GM12878 (cell line): ENCODE measurements at regions not wholly inside any gene's neighbourhood (a gene's known extent, or its start where the extent isn't known, plus 50 kb on each side); places are given as distances from the start of the nearest gene placed in this dataset.

ENCODE experiments used
- ATAC-seq: fragments of 200-7000 bp; cut with Tn5 transposase; 3 replicates; pipeline ENCODE4 v1.9.1; 2020; ENCODE audit warnings: mild to moderate bottlenecking, moderate library complexity
- BruUV-seq: library from RNA; stranded (reverse); fragments of 400-500 nt; replicated peaks from 2 replicates; lab custom pipeline; 2021; lab: Mats Ljungman, UMichigan
- CTCF ChIA-PET: fragments of 300-600 bp; sonication (Branson Sonifier 250); formaldehyde crosslinking; extraction: SDS; loops from one replicate; lab custom pipeline; 2021; ENCODE audit warnings: inconsistent platforms; lab: Yijun Ruan, JAX
- POLR2A ChIA-PET: fragments of 350-600 bp; formaldehyde crosslinking; extraction: SDS; loops from one replicate; lab custom pipeline; 2021; ENCODE audit warnings: inconsistent platforms; lab: Charles Lee
- RAD21 ChIA-PET: fragments of 300-600 bp; sonication (Branson Sonifier 250); formaldehyde crosslinking; loops from one replicate; lab custom pipeline; 2023; ENCODE audit warnings: antibody characterized with exemption; ENCODE audit not compliant: unreplicated experiment; lab: Charles Lee
- SMC1A ChIA-PET: fragments of 300-600 bp; sonication (Branson Sonifier 250); formaldehyde crosslinking; loops from one replicate; lab custom pipeline; 2023; ENCODE audit not compliant: unreplicated experiment, uncharacterized antibody; lab: Charles Lee
- DNase-seq: peaks from one replicate; pipeline ENCODE4 v3.0.0-alpha.2; 2011; ENCODE audit warnings: low read depth, low spot score
- FAIRE-seq: peaks from 3 replicates; lab custom pipeline; 2011; peaks lifted over from hg19 to GRCh38; lab: Jason Lieb, UNC
- H2AFZ ChIP-seq: 2 replicates; pipeline ENCODE4 v1.6.0; 2011; ENCODE audit warnings: low read depth, low read length, control low read depth; ENCODE audit not compliant: control insufficient read depth
- H3K27ac ChIP-seq: 2 replicates; pipeline ENCODE4 v1.5.1; 2011; ENCODE audit warnings: control low read depth; ENCODE audit not compliant: control insufficient read depth, insufficient read depth
- H3K27me3 ChIP-seq, 2 experiments: replicated peaks in 1 of 2; 2 replicates each; pipeline versions ENCODE4 v1.6.0 to v1.6.1; 2011; ENCODE audit warnings: low read length in 1 of 2; ENCODE audit not compliant: control insufficient read depth in 2 of 2, insufficient read depth in 2 of 2
- H3K36me3 ChIP-seq, 2 experiments: 2 replicates each; pipeline ENCODE4 v1.5.1; 2011; ENCODE audit warnings: low read length in 1 of 2; ENCODE audit not compliant: control insufficient read depth in 2 of 2, insufficient read depth in 2 of 2
- H3K4me1 ChIP-seq: 2 replicates; pipeline ENCODE4 v1.6.1; 2011; ENCODE audit warnings: mild to moderate bottlenecking, low read length, moderate library complexity, mixed read lengths; ENCODE audit not compliant: control insufficient read depth, insufficient read depth
- H3K4me2 ChIP-seq: 2 replicates; pipeline ENCODE4 v1.6.0; 2011; ENCODE audit warnings: control low read depth; ENCODE audit not compliant: control insufficient read depth, insufficient read depth
- H3K4me3 ChIP-seq: fragments of 200-600 bp; sonication (generic); 2 replicates; pipeline ENCODE4 v1.5.1; 2016
- H3K79me2 ChIP-seq: 2 replicates; pipeline ENCODE4 v1.6.0; 2011; ENCODE audit warnings: low read length; ENCODE audit not compliant: control insufficient read depth, insufficient read depth
- H3K9ac ChIP-seq: 2 replicates; pipeline ENCODE4 v1.8.0; 2011; ENCODE audit warnings: low read length, control low read depth, mixed read lengths; ENCODE audit not compliant: control insufficient read depth, insufficient read depth
- H3K9me3 ChIP-seq: replicated peaks from 3 replicates; pipeline ENCODE4 v1.5.1; 2011; ENCODE audit warnings: mild to moderate bottlenecking, low read length; ENCODE audit not compliant: control insufficient read depth, insufficient read depth
- H4K20me1 ChIP-seq: 2 replicates; pipeline ENCODE4 v1.6.0; 2011; ENCODE audit not compliant: control insufficient read depth, insufficient read depth
- CREB1 ChIP-seq: IDR thresholded peaks from 2 replicates; pipeline ENCODE4 v1.6.1; 2012; ENCODE audit warnings: low read depth, mild to moderate bottlenecking, inconsistent platforms
- EGR1 ChIP-seq, 2 experiments: IDR thresholded peaks; 1 replicate in 1 of 2; 2 replicates in 1 of 2; pipeline ENCODE4 v1.6.1; 2011 to 2012; ENCODE audit warnings: low read depth in 2 of 2, low read length in 2 of 2, borderline replicate concordance in 1 of 2, mild to moderate bottlenecking in 1 of 2, moderate library complexity in 1 of 2
- ETV6 ChIP-seq, 2 experiments: fragments of 450-650 bp in 1 of 2; IDR thresholded peaks in 1 of 2; conservative IDR thresholded peaks in 1 of 2; 2 replicates each; pipeline ENCODE4 v1.6.1; 2014; ENCODE audit warnings: antibody characterized with exemption in 1 of 2, borderline replicate concordance in 1 of 2, low read depth in 1 of 2, mild to moderate bottlenecking in 1 of 2, moderate library complexity in 1 of 2
- FOXK2 ChIP-seq: fragments of 450-650 bp; IDR thresholded peaks from 2 replicates; pipeline ENCODE4 v1.6.1; 2017; ENCODE audit warnings: mild to moderate bottlenecking, moderate library complexity
- GABPA ChIP-seq: IDR thresholded peaks from 2 replicates; pipeline ENCODE4 v1.6.1; 2014; ENCODE audit warnings: antibody characterized with exemption, low read depth, mild to moderate bottlenecking, inconsistent platforms
- KDM1A ChIP-seq: fragments of 200-600 bp; sonication (generic); IDR thresholded peaks from 2 replicates; pipeline ENCODE4 v1.6.1; 2016; ENCODE audit warnings: borderline replicate concordance
- MTA2 ChIP-seq: fragments of 450-650 bp; IDR thresholded peaks from 2 replicates; pipeline ENCODE4 v1.6.1; 2016; ENCODE audit warnings: low read depth, mild to moderate bottlenecking, moderate library complexity
- RFX5 ChIP-seq: IDR thresholded peaks from 2 replicates; pipeline ENCODE4 v1.6.1; 2011; ENCODE audit warnings: low read depth, low read length, improper control_type of control experiment
- STAT3 ChIP-seq: IDR thresholded peaks from 2 replicates; pipeline ENCODE4 v1.6.1; 2011; ENCODE audit warnings: low read depth, low read length, improper control_type of control experiment
- SUPT20H ChIP-seq: IDR thresholded peaks from 2 replicates; pipeline ENCODE4 v1.6.1; 2011; ENCODE audit warnings: low read depth, mild to moderate bottlenecking, low read length, moderate library complexity, borderline replicate concordance; ENCODE audit not compliant: control insufficient read depth
- SUZ12 ChIP-seq: fragments of 200-600 bp; sonication (generic); IDR thresholded peaks from one replicate; pipeline ENCODE4 v1.6.1; 2018; ENCODE audit warnings: antibody characterized with exemption, mild to moderate bottlenecking; ENCODE audit not compliant: unreplicated experiment
- TCF12 ChIP-seq: IDR thresholded peaks from 2 replicates; pipeline ENCODE4 v1.6.1; 2011; ENCODE audit warnings: low read depth, mild to moderate bottlenecking, low read length
- ZNF384 ChIP-seq: IDR thresholded peaks from 2 replicates; pipeline ENCODE4 v1.6.1; 2012; ENCODE audit warnings: low read depth, mild to moderate bottlenecking, low read length, improper control_type of control experiment, borderline replicate concordance
- WGBS: methylation state at CpG from one replicate; pipeline ENCODE4 v1.1.6; 2016; ENCODE audit warnings: low lambda C conversion rate; ENCODE audit not compliant: insufficient replicate concordance, insufficient coverage; ENCODE audit errors: missing lambda C conversion rate; 5-methylcytosine and 5-hydroxymethylcytosine counted together
- in situ Hi-C: fragments of 300-500 bp; cut with MboI; formaldehyde crosslinking; loops from 9 replicates; pipeline ENCODE4 v1.14.3; 2018; ENCODE audit warnings: mixed read lengths
- intact Hi-C: fragments of 100-400 bp; cut with micrococcal nuclease; formaldehyde crosslinking; loops from one replicate; pipeline ENCODE4 v1.14.2; 2022; ENCODE audit not compliant: unreplicated experiment
- TF ChIP-seq, protein P1 (sequence below): IDR thresholded peaks from 2 replicates; pipeline ENCODE4 v1.6.1; 2012; ENCODE audit warnings: low read length, inconsistent platforms
- TF ChIP-seq, protein P2 (sequence below): IDR thresholded peaks from 2 replicates; pipeline ENCODE4 v1.6.1; 2012; ENCODE audit warnings: mild to moderate bottlenecking, low read depth, low read length
- TF ChIP-seq, protein P3 (sequence below): fragments of 450-650 bp; IDR thresholded peaks from 2 replicates; pipeline ENCODE4 v1.6.1; 2014; ENCODE audit warnings: mild to moderate bottlenecking

DNA sequence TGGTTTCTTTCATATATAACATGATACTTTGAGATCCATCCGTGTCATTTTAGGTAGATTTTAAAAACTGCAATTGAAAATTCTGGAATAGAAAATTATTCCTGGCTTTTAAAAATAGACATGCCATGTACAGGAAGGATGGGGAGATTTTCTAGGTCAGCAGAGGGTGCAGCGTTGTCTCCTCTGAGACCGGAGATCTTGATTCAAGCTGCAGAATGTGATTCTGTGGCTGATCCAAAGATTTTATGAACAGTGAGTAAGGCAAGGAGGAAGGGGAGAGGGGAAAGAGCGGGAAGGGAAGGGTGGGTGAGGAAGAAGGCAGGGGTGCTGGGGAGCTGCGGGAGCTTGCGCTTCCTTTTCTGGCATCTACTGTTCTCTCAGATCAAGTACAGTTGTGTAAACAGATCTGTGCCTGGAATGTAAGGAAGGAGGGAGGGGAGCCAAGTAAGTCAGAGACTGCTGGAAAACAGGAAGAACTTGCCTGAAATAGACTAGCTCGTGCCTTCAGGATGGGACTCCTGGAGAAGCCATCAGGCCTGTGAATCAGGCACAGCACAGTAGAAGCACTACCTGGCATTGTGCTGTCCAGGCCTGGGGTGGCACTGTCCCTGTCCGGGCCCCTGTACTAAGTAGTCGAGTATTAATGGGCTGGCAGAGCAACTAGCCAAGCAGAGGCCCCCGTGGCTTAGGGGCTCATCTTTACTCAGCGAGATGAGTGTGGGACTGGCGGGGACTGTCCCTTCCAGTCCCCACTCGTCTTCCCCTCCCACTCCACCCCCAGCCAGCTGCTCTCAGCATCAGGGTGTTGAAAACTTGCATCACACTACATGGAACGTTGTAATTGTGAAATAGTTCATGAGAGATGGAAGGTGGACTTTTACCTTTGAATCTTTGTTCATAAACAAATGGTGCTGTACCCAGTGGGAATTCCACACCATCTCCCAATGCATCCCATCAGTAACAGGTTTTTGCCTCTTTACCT is 163.5 kb downstream of the UXS1 start (continued):
- TF ChIP-seq, protein P1, sequence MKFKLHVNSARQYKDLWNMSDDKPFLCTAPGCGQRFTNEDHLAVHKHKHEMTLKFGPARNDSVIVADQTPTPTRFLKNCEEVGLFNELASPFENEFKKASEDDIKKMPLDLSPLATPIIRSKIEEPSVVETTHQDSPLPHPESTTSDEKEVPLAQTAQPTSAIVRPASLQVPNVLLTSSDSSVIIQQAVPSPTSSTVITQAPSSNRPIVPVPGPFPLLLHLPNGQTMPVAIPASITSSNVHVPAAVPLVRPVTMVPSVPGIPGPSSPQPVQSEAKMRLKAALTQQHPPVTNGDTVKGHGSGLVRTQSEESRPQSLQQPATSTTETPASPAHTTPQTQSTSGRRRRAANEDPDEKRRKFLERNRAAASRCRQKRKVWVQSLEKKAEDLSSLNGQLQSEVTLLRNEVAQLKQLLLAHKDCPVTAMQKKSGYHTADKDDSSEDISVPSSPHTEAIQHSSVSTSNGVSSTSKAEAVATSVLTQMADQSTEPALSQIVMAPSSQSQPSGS: 0 out of 2 replicates have a peak, but pooled peaks have one; percentile 22
- TF ChIP-seq EGR1 (IDR thresholded peaks at IDR 0.05; ENCODE audit: borderline replicate concordance in 1 of 2, low read depth in 2 of 2, low read length in 2 of 2) (peak in 1 of 2 experiments; percentile 73; a peak in 1 of 3 replicates), CREB1 (peak; percentile 50; the same call in 1 of the 2 replicates)

DNA sequence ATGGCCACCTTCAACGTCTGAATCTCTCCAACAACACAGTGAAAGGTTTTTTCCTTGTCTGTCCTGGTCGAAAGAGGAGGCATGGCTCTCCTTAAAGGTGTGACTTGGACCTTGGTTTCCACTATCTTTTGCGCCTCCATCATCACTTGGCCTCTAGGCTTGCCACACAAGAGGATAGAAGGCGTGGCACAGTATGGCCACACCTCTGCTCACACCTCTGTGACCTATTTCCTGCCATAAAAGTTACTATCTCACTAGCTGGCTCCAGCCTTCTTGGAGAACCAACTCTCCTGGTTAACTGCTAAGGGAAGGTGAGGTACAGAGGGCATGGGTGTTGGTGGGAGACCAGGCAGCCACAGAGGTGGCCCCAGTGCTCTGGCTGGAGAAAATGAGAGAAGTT is 165.9 kb downstream of the UXS1 start:
- intact Hi-C loops: no loop called here
- Histone ChIP-seq H3K36me3 (no peaks in the 10 kb centered on the region), H3K79me2 (no peaks in the 10 kb centered on the region), H3K4me1 (no peaks in the 10 kb centered on the region), H3K9me3 (no peaks in the 10 kb centered on the region; the same call in 2 of the 3 replicates), H3K4me3 (no peak overlapping the region), H4K20me1 (no peaks in the 10 kb centered on the region), H3K27me3 (no peaks in the 10 kb centered on the region; a peak in 1 of 4 replicates), H2AFZ (no peak overlapping the region), H3K4me2 (no peak overlapping the region), H3K9ac (no peak overlapping the region), H3K27ac (no peak overlapping the region)
- CTCF ChIA-PET: no interaction called here
- RAD21 ChIA-PET: no interaction called here
- in situ Hi-C loops: no loop called here
- no TSS peak for BruUV-seq
- POLR2A ChIA-PET: no interaction called here
- WGBS: 31% methylated on average over 4 of the region's 4 CpGs
- FAIRE-seq (no peak), DNase-seq (no peak), ATAC-seq (no peak)
- SMC1A ChIA-PET: no interaction called here
- TF ChIP-seq, protein P2, sequence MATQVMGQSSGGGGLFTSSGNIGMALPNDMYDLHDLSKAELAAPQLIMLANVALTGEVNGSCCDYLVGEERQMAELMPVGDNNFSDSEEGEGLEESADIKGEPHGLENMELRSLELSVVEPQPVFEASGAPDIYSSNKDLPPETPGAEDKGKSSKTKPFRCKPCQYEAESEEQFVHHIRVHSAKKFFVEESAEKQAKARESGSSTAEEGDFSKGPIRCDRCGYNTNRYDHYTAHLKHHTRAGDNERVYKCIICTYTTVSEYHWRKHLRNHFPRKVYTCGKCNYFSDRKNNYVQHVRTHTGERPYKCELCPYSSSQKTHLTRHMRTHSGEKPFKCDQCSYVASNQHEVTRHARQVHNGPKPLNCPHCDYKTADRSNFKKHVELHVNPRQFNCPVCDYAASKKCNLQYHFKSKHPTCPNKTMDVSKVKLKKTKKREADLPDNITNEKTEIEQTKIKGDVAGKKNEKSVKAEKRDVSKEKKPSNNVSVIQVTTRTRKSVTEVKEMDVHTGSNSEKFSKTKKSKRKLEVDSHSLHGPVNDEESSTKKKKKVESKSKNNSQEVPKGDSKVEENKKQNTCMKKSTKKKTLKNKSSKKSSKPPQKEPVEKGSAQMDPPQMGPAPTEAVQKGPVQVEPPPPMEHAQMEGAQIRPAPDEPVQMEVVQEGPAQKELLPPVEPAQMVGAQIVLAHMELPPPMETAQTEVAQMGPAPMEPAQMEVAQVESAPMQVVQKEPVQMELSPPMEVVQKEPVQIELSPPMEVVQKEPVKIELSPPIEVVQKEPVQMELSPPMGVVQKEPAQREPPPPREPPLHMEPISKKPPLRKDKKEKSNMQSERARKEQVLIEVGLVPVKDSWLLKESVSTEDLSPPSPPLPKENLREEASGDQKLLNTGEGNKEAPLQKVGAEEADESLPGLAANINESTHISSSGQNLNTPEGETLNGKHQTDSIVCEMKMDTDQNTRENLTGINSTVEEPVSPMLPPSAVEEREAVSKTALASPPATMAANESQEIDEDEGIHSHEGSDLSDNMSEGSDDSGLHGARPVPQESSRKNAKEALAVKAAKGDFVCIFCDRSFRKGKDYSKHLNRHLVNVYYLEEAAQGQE: no peak
- TF ChIP-seq RFX5 (no peak), CREB1 (no peak), STAT3 (no peak), SUPT20H (no peak), ZNF384 (no peak), KDM1A (no peak), ETV6 (conservative IDR thresholded peaks at IDR 0.05 in 1 of 2, IDR thresholded peaks at IDR 0.05 in 1 of 2; ENCODE audit: borderline replicate concordance in 1 of 2, low read depth in 1 of 2) (no peak), SUZ12 (no peak), GABPA (no peak), MTA2 (no peak), TCF12 (no peak), FOXK2 (no peak)
- TF ChIP-seq, protein P3, sequence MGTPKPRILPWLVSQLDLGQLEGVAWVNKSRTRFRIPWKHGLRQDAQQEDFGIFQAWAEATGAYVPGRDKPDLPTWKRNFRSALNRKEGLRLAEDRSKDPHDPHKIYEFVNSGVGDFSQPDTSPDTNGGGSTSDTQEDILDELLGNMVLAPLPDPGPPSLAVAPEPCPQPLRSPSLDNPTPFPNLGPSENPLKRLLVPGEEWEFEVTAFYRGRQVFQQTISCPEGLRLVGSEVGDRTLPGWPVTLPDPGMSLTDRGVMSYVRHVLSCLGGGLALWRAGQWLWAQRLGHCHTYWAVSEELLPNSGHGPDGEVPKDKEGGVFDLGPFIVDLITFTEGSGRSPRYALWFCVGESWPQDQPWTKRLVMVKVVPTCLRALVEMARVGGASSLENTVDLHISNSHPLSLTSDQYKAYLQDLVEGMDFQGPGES: no peak
